ENCODE measurements at regions not wholly inside any gene's neighbourhood (a gene's known extent, or its start where the extent isn't known, plus 50 kb on each side); places are given as distances from the start of the nearest gene placed in this dataset.

DNA sequence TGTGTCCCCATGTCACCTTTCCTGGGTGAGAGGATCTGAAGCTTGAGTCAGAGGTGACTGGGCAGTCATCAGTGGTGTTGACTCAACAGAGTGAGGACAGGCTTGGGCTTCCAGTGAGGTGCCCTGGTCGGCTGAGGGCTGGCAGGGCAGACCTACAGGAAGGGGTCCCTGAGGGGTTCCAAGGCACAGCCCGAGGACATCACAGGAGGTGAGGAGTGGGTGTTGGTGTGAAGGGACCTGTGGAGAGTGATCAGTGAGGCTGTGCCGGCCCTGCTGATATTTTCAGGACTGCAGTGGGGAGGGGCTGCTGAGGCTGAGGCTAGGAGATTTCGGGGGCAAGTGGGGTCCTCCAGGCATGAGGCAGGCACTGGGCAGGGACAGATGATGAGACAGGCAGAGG, 545.5 kb downstream of the TCERG1L start:
- TF ChIP-seq GATA2 (IDR thresholded peaks at IDR 0.05; ENCODE audit: low read depth, low read length): no peak
- no peak for TF ChIP-seq GATA3 (IDR thresholded peaks at IDR 0.05; ENCODE audit: low read depth, low read length)

Data from SH-SY5Y (cell line).